ENCODE measurements at regions not wholly inside any gene's neighbourhood (a gene's known extent, or its start where the extent isn't known, plus 50 kb on each side); places are given as distances from the start of the nearest gene placed in this dataset.

GRCh38 chr11:81570669-81571068 lies 1163.0 kb downstream of the FAM181B start:
- no peak for TF ChIP-seq CTCF (IDR thresholded peaks at IDR 0.05; ENCODE audit: low read length)
- TF ChIP-seq EZH2 (IDR thresholded peaks at IDR 0.05; ENCODE audit: borderline replicate concordance, low read length) = no peak

Data from OCI-LY1 (cell line).